ENCODE measurements at regions not wholly inside any gene's neighbourhood (a gene's known extent, or its start where the extent isn't known, plus 50 kb on each side); places are given as distances from the start of the nearest gene placed in this dataset.
A peak's percentile ranks its signal among the peaks of the same experiment; 100 is the strongest.
"Not testable (repeated sequence)": the region's sequence is repeated elsewhere in the genome, so short reads cannot be mapped to it uniquely, and the experiment has no call there.

DNA sequence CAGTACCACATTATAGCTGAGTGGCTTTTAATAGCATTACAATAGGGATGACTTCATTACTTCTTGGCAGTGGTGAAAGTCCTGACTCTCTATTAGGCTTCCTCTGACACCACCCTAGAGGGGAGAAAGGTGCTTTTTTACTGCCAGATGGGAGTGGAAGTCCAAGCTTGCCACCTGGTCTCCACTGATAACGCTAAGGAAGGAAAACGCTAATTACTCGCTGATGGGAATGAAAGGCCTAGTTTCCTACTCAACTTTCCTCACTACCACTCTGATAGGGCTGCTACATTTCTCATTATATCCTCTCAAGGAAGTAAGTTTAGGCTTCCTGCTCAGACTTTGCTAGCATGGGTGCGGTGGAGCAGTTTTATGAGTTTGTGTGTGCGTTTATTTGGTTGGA, 62.3 kb upstream of the PAGE3 start:
- no peak overlapping the region for H3K4me3 Mint-ChIP-seq
- no peak for DNase-seq
- peaks cover 3% of the 10 kb centered on the region for H3K9me3 Mint-ChIP-seq
- no peaks in the 10 kb centered on the region for H3K36me3 Mint-ChIP-seq
- no peak overlapping the region for H3K27ac Mint-ChIP-seq
- intact Hi-C loops (cut with micrococcal nuclease) = no loop called here
- POLR2A ChIA-PET = no interaction called here
- H3K4me1 Mint-ChIP-seq (ENCODE audit: low read depth) = no peaks in the 10 kb centered on the region
- H3K27me3 Mint-ChIP-seq = peaks cover 7% of the 10 kb centered on the region
- CTCF ChIA-PET = no interaction called here

GRCh38 chrX:55335296-55335695, 70.6 kb upstream of the PAGE3 start:
- H3K27ac Mint-ChIP-seq = no peak overlapping the region
- intact Hi-C loops (cut with micrococcal nuclease) = no loop called here

DNA sequence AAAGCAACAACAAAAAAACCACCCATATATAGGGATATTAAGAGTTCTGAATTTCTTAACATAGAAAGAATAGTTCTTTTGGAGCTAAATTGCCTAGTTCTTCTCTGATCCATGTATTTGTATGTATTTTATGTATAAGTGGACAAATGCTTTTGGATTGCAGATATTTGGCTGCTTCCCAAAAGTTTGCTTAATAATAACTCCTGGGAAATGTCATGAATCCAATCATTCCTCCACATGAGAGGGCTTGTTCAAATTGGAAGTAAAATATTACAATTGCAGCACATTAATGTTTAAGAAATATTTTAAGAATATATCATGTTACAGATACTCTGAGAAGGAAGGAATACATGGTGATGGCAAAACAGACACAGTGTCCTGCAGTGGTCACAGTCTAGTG, 71.5 kb upstream of the PAGE3 start:
- Mint-ChIP-seq H3K4me1 (ENCODE audit: low read depth) (peaks cover 11% of the 10 kb centered on the region), H3K9me3 (no peaks in the 10 kb centered on the region), H3K36me3 (no peaks in the 10 kb centered on the region), H3K4me3 (no peak overlapping the region), H3K27ac (no peak overlapping the region), H3K27me3 (no peaks in the 10 kb centered on the region)
- ChIA-PET POLR2A (no interaction called here), CTCF (no interaction called here)
- intact Hi-C loops (cut with micrococcal nuclease) = no loop called here
- no peak for DNase-seq

More at GRCh38 chrX:55335296-55335695, 70.6 kb upstream of the PAGE3 start:
- H3K4me1 Mint-ChIP-seq (ENCODE audit: low read depth) = peaks cover 7% of the 10 kb centered on the region
- CTCF ChIA-PET = no interaction called here
- POLR2A ChIA-PET = no interaction called here
- no peaks in the 10 kb centered on the region for H3K9me3 Mint-ChIP-seq
- DNase-seq = no peak
- H3K36me3 Mint-ChIP-seq = no peaks in the 10 kb centered on the region
- no peaks in the 10 kb centered on the region for H3K27me3 Mint-ChIP-seq
- H3K4me3 Mint-ChIP-seq = no peak overlapping the region

- Mint-ChIP-seq H3K27ac (peak overlapping the region; percentile 46), H3K4me3 (no peak overlapping the region), H3K9me3 (no peaks in the 10 kb centered on the region), H3K4me1 (ENCODE audit: low read depth) (peaks cover 17% of the 10 kb centered on the region), H3K36me3 (no peaks in the 10 kb centered on the region), H3K27me3 (no peaks in the 10 kb centered on the region)
- CTCF ChIA-PET = interaction anchor here (1.3 kb wide), 1 partner anchor 449 kb away, joined by 5 read pairs; no protein-coding TSS in a partner anchor
- intact Hi-C loops (cut with micrococcal nuclease) = loop anchor here (5.0 kb wide), 1 partner anchor 204 kb away; no protein-coding TSS in a partner anchor
- no peak for DNase-seq
- POLR2A ChIA-PET = no interaction called here
Observed at GRCh38 chrX:55340896-55341433, 76.2 kb upstream of the PAGE3 start.

GRCh38 chrX:55342533-55343501, 78.1 kb upstream of the PAGE3 start:
- peak; percentile 56 for DNase-seq
- Mint-ChIP-seq H3K9me3 (no peaks in the 10 kb centered on the region), H3K27me3 (no peaks in the 10 kb centered on the region), H3K4me1 (ENCODE audit: low read depth) (peaks cover 17% of the 10 kb centered on the region), H3K4me3 (no peak overlapping the region), H3K27ac (no peak overlapping the region), H3K36me3 (no peaks in the 10 kb centered on the region)
- ChIA-PET CTCF (interaction anchor here (0.6 to 1.3 kb wide), 5 partner anchors 10 to 1213 kb away, joined by 3 to 5 read pairs (median 3); no protein-coding TSS in a partner anchor), POLR2A (no interaction called here)
- intact Hi-C loops (cut with micrococcal nuclease) = loop anchor here (5.0 kb wide), 1 partner anchor 206 kb away; no protein-coding TSS in a partner anchor

DNA sequence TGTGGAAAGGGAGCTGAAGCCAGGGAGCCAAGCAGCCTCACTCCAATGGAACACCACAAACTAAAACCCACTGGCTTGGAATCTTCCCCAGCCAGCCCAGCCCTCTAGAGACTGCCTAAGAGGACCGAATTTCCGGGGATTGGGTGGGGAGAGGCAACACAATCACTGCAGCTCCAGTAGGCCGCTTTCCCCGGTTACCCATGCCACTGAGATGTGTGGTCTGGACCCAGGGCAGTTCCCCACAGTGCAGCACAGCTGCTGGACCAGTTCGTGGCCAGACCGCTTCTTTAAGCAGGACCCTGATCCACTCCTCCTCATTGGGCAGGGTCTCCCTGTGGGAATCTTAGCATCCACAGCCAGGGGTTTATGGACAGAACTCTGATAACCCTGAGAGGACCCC, 91.9 kb upstream of the PAGE3 start:
- DNase-seq = no peak
- Mint-ChIP-seq H3K4me1 (ENCODE audit: low read depth) (peaks cover 11% of the 10 kb centered on the region), H3K36me3 (no peaks in the 10 kb centered on the region), H3K27me3 (peaks cover 2% of the 10 kb centered on the region), H3K27ac (no peak overlapping the region), H3K4me3 (no peak overlapping the region), H3K9me3 (peaks cover 12% of the 10 kb centered on the region)
- CTCF ChIA-PET = no interaction called here
- intact Hi-C loops (cut with micrococcal nuclease) = no loop called here
- POLR2A ChIA-PET = no interaction called here

GRCh38 chrX:55357236-55357635, 92.5 kb upstream of the PAGE3 start:
- Mint-ChIP-seq H3K9me3 (peaks cover 12% of the 10 kb centered on the region), H3K27me3 (peaks cover 2% of the 10 kb centered on the region), H3K4me3 (no peak overlapping the region), H3K4me1 (ENCODE audit: low read depth) (peaks cover 11% of the 10 kb centered on the region), H3K36me3 (no peaks in the 10 kb centered on the region), H3K27ac (no peak overlapping the region)
- POLR2A ChIA-PET = no interaction called here
- no peak for DNase-seq
- intact Hi-C loops (cut with micrococcal nuclease) = no loop called here
- CTCF ChIA-PET = no interaction called here

GRCh38 chrX:55379396-55379795, 72.5 kb upstream of the MAGEH1 start:
- no peak for DNase-seq
- CTCF ChIA-PET = no interaction called here
- Mint-ChIP-seq H3K4me3 (no peak overlapping the region), H3K27me3 (no peaks in the 10 kb centered on the region), H3K36me3 (peaks cover 2% of the 10 kb centered on the region), H3K4me1 (ENCODE audit: low read depth) (no peaks in the 10 kb centered on the region), H3K27ac (no peak overlapping the region), H3K9me3 (peaks cover 5% of the 10 kb centered on the region)
- intact Hi-C loops (cut with micrococcal nuclease) = no loop called here
- POLR2A ChIA-PET = no interaction called here

DNA sequence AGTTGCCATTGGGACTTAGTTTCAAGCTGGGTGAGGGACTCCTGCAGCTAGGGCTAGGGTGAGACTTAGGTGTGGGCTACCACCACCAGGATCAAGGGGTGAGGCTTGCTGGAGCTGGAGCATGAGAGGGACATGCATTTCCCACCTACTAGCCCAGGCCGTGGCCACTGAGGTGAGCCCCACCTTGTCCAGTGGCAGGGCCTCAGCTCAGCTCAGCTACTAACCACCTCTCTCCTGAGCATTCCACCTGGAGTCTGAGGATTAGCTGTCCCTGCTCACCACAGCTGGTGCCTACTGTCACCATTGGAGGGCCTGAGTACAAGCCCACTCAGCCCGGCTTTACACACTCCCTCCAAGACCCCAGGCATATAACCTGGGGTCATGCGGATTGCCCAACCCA, 62.6 kb upstream of the MAGEH1 start:
- H3K4me1 Mint-ChIP-seq (ENCODE audit: low read depth) = no peaks in the 10 kb centered on the region
- no peak overlapping the region for H3K4me3 Mint-ChIP-seq
- ChIA-PET CTCF (no interaction called here), POLR2A (no interaction called here)
- intact Hi-C loops (cut with micrococcal nuclease) = no loop called here
- peaks cover 2% of the 10 kb centered on the region for H3K27me3 Mint-ChIP-seq
- H3K36me3 Mint-ChIP-seq = peaks cover 6% of the 10 kb centered on the region
- no peak overlapping the region for H3K27ac Mint-ChIP-seq
- peaks cover 12% of the 10 kb centered on the region for H3K9me3 Mint-ChIP-seq
- DNase-seq = no peak

DNA sequence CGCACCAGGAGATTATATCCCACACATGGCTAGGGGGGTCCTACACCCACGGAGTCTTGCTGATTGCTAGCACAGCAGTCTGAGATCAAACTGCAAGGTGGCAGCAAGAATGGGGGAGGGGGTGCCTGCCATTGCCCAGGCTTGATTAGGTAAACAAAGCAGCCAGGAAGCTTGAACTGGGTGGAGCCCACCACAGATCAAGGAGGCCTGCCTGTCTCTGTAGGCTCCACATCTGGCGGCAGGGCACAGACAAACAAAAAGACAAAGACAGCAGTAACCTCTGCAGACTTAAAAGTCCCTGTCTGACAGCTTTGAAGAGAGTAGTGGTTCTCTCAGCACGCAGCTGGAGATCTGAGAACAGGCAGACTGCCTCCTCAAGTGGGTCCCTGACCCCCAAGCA, 55.1 kb upstream of the MAGEH1 start:
- POLR2A ChIA-PET; H3K9me3 Mint-ChIP-seq; H3K27ac Mint-ChIP-seq; CTCF ChIA-PET; intact Hi-C loops (cut with micrococcal nuclease); H3K27me3 Mint-ChIP-seq; DNase-seq; H3K36me3 Mint-ChIP-seq; H3K4me3 Mint-ChIP-seq: not testable (repeated sequence)
- H3K4me1 Mint-ChIP-seq (ENCODE audit: low read depth) = peaks cover 12% of the 10 kb centered on the region
